ENCODE measurements at regions not wholly inside any gene's neighbourhood (a gene's known extent, or its start where the extent isn't known, plus 50 kb on each side); places are given as distances from the start of the nearest gene placed in this dataset.

DNA sequence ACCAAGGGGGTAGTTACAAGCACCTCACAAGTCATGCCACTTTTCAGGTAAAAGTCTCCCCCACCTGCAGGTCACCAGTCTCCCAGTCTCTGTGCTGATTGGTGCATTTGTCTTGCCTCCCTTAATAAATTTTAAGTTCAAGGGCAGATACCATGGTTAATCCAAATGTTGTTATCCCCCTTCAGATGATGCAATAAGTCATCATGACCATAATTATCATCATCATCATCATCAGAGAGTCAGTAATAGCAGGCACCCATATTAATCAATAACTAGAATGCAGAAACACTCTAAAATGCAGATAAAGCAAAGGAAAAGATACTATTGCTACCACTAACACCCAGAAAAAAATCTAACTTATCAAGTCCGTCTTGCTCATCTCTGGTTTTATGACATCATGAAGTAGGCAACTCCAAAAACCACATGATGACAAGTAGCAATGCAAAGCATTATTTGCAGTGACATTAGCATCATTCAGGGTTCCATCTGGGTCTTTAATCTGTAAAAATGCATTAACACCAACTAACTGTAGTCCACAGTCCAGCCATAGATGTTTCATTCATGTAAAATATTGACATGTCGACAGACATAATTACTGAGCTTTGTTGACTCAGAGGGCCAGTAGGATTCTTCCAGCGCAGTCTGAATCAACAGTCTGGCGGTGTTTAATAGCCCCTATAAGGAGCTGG lies 492.0 kb upstream of the RUNX1 start:
- Histone ChIP-seq H3K4me2 (no peak overlapping the region), H3K4me3 (no peak overlapping the region), H3K27ac (no peak overlapping the region), H3K9me3 (no peaks in the 10 kb centered on the region), H3K4me1 (no peaks in the 10 kb centered on the region)
- DNase-seq (ENCODE audit: low read depth in 1 of 2, low spot score in 1 of 2) (no peak), ATAC-seq (no peak), FAIRE-seq (no peak)
- CTCF ChIA-PET = no interaction called here
- 16% methylated on average over 4 of the region's 4 CpGs for WGBS (ENCODE audit: missing lambda C conversion rate)
- POLR2A ChIA-PET = no interaction called here
- TF ChIP-seq, protein P1, sequence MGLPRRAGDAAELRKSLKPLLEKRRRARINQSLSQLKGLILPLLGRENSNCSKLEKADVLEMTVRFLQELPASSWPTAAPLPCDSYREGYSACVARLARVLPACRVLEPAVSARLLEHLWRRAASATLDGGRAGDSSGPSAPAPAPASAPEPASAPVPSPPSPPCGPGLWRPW (IDR thresholded peaks at IDR 0.05) = no peak
- TF ChIP-seq, protein P2, sequence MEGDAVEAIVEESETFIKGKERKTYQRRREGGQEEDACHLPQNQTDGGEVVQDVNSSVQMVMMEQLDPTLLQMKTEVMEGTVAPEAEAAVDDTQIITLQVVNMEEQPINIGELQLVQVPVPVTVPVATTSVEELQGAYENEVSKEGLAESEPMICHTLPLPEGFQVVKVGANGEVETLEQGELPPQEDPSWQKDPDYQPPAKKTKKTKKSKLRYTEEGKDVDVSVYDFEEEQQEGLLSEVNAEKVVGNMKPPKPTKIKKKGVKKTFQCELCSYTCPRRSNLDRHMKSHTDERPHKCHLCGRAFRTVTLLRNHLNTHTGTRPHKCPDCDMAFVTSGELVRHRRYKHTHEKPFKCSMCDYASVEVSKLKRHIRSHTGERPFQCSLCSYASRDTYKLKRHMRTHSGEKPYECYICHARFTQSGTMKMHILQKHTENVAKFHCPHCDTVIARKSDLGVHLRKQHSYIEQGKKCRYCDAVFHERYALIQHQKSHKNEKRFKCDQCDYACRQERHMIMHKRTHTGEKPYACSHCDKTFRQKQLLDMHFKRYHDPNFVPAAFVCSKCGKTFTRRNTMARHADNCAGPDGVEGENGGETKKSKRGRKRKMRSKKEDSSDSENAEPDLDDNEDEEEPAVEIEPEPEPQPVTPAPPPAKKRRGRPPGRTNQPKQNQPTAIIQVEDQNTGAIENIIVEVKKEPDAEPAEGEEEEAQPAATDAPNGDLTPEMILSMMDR (IDR thresholded peaks at IDR 0.05) = no peak
- TF ChIP-seq POLR2A (IDR thresholded peaks at IDR 0.05; ENCODE audit: low read length) (no peak), POLR2AphosphoS2 (conservative IDR thresholded peaks at IDR 0.05; ENCODE audit: low read length) (no peak), RARB (CRISPR knock-in tag; IDR thresholded peaks at IDR 0.05) (no peak), MAZ (IDR thresholded peaks at IDR 0.05; ENCODE audit: borderline replicate concordance, low read depth, low read length) (no peak), RCOR1 (IDR thresholded peaks at IDR 0.05; ENCODE audit: low read depth, low read length) (no peak), CEBPB (IDR thresholded peaks at IDR 0.05) (no peak), FOXS1 (CRISPR knock-in tag; IDR thresholded peaks at IDR 0.05) (no peak), RAD21 (conservative IDR thresholded peaks at IDR 0.05 in 1 of 2, IDR thresholded peaks at IDR 0.05 in 1 of 2) (no peak), ESRRA (IDR thresholded peaks at IDR 0.05; ENCODE audit: borderline replicate concordance, low read length) (no peak)
- TF ChIP-seq, protein P3, sequence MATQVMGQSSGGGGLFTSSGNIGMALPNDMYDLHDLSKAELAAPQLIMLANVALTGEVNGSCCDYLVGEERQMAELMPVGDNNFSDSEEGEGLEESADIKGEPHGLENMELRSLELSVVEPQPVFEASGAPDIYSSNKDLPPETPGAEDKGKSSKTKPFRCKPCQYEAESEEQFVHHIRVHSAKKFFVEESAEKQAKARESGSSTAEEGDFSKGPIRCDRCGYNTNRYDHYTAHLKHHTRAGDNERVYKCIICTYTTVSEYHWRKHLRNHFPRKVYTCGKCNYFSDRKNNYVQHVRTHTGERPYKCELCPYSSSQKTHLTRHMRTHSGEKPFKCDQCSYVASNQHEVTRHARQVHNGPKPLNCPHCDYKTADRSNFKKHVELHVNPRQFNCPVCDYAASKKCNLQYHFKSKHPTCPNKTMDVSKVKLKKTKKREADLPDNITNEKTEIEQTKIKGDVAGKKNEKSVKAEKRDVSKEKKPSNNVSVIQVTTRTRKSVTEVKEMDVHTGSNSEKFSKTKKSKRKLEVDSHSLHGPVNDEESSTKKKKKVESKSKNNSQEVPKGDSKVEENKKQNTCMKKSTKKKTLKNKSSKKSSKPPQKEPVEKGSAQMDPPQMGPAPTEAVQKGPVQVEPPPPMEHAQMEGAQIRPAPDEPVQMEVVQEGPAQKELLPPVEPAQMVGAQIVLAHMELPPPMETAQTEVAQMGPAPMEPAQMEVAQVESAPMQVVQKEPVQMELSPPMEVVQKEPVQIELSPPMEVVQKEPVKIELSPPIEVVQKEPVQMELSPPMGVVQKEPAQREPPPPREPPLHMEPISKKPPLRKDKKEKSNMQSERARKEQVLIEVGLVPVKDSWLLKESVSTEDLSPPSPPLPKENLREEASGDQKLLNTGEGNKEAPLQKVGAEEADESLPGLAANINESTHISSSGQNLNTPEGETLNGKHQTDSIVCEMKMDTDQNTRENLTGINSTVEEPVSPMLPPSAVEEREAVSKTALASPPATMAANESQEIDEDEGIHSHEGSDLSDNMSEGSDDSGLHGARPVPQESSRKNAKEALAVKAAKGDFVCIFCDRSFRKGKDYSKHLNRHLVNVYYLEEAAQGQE (IDR thresholded peaks at IDR 0.05) = no peak
- TF ChIP-seq, protein P4, sequence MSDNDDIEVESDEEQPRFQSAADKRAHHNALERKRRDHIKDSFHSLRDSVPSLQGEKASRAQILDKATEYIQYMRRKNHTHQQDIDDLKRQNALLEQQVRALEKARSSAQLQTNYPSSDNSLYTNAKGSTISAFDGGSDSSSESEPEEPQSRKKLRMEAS (IDR thresholded peaks at IDR 0.05) = no peak
- TF ChIP-seq, protein P5, sequence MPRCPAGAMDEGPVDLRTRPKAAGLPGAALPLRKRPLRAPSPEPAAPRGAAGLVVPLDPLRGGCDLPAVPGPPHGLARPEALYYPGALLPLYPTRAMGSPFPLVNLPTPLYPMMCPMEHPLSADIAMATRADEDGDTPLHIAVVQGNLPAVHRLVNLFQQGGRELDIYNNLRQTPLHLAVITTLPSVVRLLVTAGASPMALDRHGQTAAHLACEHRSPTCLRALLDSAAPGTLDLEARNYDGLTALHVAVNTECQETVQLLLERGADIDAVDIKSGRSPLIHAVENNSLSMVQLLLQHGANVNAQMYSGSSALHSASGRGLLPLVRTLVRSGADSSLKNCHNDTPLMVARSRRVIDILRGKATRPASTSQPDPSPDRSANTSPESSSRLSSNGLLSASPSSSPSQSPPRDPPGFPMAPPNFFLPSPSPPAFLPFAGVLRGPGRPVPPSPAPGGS (IDR thresholded peaks at IDR 0.05) = no peak

DNA sequence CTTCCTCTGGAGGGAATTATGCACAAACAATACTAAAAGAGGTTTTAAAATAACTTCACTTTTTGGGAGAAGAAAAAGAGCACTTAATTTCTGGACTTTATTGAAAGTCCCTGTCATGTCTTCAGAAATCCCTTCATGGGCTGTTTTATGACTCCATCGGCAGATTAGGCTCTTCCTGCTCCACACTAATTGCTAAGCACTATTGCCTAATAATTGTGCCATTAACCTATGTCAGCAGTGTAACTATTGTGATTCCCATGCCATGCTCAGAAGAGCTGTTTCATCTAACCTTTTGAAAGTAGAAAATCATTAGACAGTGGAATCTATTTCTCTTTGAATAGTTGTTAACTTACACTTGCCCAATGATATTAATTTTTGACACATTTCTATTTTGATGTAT lies 489.3 kb upstream of the RUNX1 start:
- ATAC-seq (no peak), FAIRE-seq (no peak), DNase-seq (ENCODE audit: low read depth in 1 of 2, low spot score in 1 of 2) (no peak)
- ChIA-PET CTCF (no interaction called here), POLR2A (no interaction called here)
- Histone ChIP-seq H3K27ac (no peak overlapping the region), H3K4me3 (no peak overlapping the region), H3K9me3 (no peaks in the 10 kb centered on the region), H3K4me2 (no peak overlapping the region), H3K4me1 (no peaks in the 10 kb centered on the region)
- 0% methylated on average over 1 of the region's 1 CpG for WGBS (ENCODE audit: missing lambda C conversion rate)
- TF ChIP-seq KDM5A (IDR thresholded peaks at IDR 0.05) = no peak
- TF ChIP-seq, protein P6, sequence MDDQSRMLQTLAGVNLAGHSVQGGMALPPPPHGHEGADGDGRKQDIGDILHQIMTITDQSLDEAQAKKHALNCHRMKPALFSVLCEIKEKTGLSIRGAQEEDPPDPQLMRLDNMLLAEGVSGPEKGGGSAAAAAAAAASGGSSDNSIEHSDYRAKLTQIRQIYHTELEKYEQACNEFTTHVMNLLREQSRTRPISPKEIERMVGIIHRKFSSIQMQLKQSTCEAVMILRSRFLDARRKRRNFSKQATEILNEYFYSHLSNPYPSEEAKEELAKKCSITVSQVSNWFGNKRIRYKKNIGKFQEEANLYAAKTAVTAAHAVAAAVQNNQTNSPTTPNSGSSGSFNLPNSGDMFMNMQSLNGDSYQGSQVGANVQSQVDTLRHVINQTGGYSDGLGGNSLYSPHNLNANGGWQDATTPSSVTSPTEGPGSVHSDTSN (IDR thresholded peaks at IDR 0.05) = no peak
- no peak for TF ChIP-seq ZC3H11A (IDR thresholded peaks at IDR 0.05)
- TF ChIP-seq EHF (CRISPR knock-in tag; IDR thresholded peaks at IDR 0.05) = no peak
- no peak for TF ChIP-seq HEYL (CRISPR knock-in tag; IDR thresholded peaks at IDR 0.05)
- TF ChIP-seq FOSL2 (IDR thresholded peaks at IDR 0.05) = no peak
- no peak for TF ChIP-seq FOSL2 (CRISPR knock-in tag; IDR thresholded peaks at IDR 0.05)
- TF ChIP-seq, protein P2 (IDR thresholded peaks at IDR 0.05) = no peak
- TF ChIP-seq, protein P7, sequence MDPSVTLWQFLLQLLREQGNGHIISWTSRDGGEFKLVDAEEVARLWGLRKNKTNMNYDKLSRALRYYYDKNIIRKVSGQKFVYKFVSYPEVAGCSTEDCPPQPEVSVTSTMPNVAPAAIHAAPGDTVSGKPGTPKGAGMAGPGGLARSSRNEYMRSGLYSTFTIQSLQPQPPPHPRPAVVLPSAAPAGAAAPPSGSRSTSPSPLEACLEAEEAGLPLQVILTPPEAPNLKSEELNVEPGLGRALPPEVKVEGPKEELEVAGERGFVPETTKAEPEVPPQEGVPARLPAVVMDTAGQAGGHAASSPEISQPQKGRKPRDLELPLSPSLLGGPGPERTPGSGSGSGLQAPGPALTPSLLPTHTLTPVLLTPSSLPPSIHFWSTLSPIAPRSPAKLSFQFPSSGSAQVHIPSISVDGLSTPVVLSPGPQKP (IDR thresholded peaks at IDR 0.05; ENCODE audit: low read depth, low read length) = no peak
- no peak for TF ChIP-seq CBX2 (IDR thresholded peaks at IDR 0.05; ENCODE audit: borderline replicate concordance, low read depth)
- no peak for TF ChIP-seq RAD21 (conservative IDR thresholded peaks at IDR 0.05 in 1 of 2, IDR thresholded peaks at IDR 0.05 in 1 of 2)
- no peak for TF ChIP-seq CHD2 (IDR thresholded peaks at IDR 0.05; ENCODE audit: low read length, partially characterized antibody)
- no peak for TF ChIP-seq MAZ (IDR thresholded peaks at IDR 0.05; ENCODE audit: borderline replicate concordance, low read depth, low read length)
- no peak for TF ChIP-seq JUN (IDR thresholded peaks at IDR 0.05)

Measured in A549 (cell line).